T-cell (primary cell): ENCODE measurements at regions not wholly inside any gene's neighbourhood (a gene's known extent, or its start where the extent isn't known, plus 50 kb on each side); places are given as distances from the start of the nearest gene placed in this dataset.

Experiments
- ATAC-seq, 4 experiments: fragments of 200-7000 bp in 3 of 4; fragments of 150-1000 bp in 1 of 4; cut with Tn5 transposase; replicated peaks in 1 of 4; 1 replicate in 3 of 4; 2 replicates in 1 of 4; pipeline ENCODE4 v1.10.0; 2021; ENCODE audit warnings: moderate library complexity in 3 of 4, mild to moderate bottlenecking in 2 of 4, moderate number of reproducible peaks in 1 of 4
- CTCF ChIA-PET, 2 donors: fragments of 300-600 bp; sonication (Branson Sonifier 250); formaldehyde crosslinking; loops; one replicate each; lab custom pipeline; 2022; ENCODE audit warnings: antibody characterized with exemption in 2 of 2; lab: Charles Lee
- POLR2A ChIA-PET, 2 donors: fragments of 300-600 bp; sonication (Branson Sonifier 250); formaldehyde crosslinking; loops; one replicate each; lab custom pipeline; 2022; ENCODE audit warnings: antibody characterized with exemption in 2 of 2; lab: Charles Lee
- DNase-seq, 35 experiments: peaks; one replicate each; pipeline versions ENCODE4 v3.0.0 to v3.0.0-alpha.2; 2013 to 2023
- H3K27ac ChIP-seq: one replicate; pipeline ENCODE4 v1.5.1; 2013; ENCODE audit warnings: low read length
- H3K27me3 ChIP-seq, 2 experiments: replicated peaks in 1 of 2; 1 replicate in 1 of 2; 2 replicates in 1 of 2; pipeline versions ENCODE4 v1.6.1 to v1.7.0; 2013; ENCODE audit warnings: low read length in 1 of 2, mixed read lengths in 1 of 2; ENCODE audit not compliant: control insufficient read depth in 2 of 2, insufficient read depth in 2 of 2; ENCODE audit errors: extremely low read depth in 1 of 2
- H3K36me3 ChIP-seq, 2 donors: 1 replicate in 1 of 2; 2 replicates in 1 of 2; pipeline versions ENCODE4 v1.6.1 to v1.7.0; 2013; ENCODE audit warnings: low read length in 1 of 2; ENCODE audit not compliant: control insufficient read depth in 2 of 2, insufficient read depth in 1 of 2; ENCODE audit errors: extremely low read depth in 1 of 2
- H3K4me1 ChIP-seq, 2 experiments: 1 replicate in 1 of 2; 2 replicates in 1 of 2; pipeline versions ENCODE4 v1.6.1 to v1.7.0; 2013; ENCODE audit warnings: low read length in 2 of 2, mixed read lengths in 1 of 2; ENCODE audit not compliant: insufficient read depth in 2 of 2, control insufficient read depth in 1 of 2; ENCODE audit errors: extremely low read depth in 1 of 2
- H3K4me3 ChIP-seq, 2 donors: 1 replicate in 1 of 2; 2 replicates in 1 of 2; pipeline versions ENCODE4 v1.5.1 to v1.7.0; 2013; ENCODE audit warnings: mild to moderate bottlenecking in 2 of 2, low read length in 1 of 2, moderate library complexity in 1 of 2; ENCODE audit not compliant: control insufficient read depth in 1 of 2; ENCODE audit errors: extremely low read depth in 1 of 2
- H3K9me3 ChIP-seq: 2 replicates; pipeline ENCODE4 v1.7.0; 2013
- H3K27ac Mint-ChIP-seq, 2 donors: one replicate each; pipeline ENCODE4 v1.8.0; 2020 to 2021; ENCODE audit warnings: mild to moderate bottlenecking in 2 of 2, mixed read lengths in 2 of 2
- H3K27me3 Mint-ChIP-seq, 2 donors: one replicate each; pipeline ENCODE4 v1.8.0; 2021 to 2022; ENCODE audit warnings: mixed read lengths in 2 of 2
- H3K36me3 Mint-ChIP-seq: one replicate; pipeline ENCODE4 v1.8.0; 2021; ENCODE audit warnings: mixed read lengths
- H3K4me1 Mint-ChIP-seq, 3 donors: one replicate each; pipeline ENCODE4 v1.8.0; 2020 to 2022; ENCODE audit warnings: mixed read lengths in 3 of 3, mild to moderate bottlenecking in 1 of 3
- H3K4me3 Mint-ChIP-seq, 3 donors: one replicate each; pipeline ENCODE4 v1.8.0; 2020 to 2022; ENCODE audit warnings: mild to moderate bottlenecking in 3 of 3, mixed read lengths in 3 of 3, moderate library complexity in 3 of 3
- H3K9me3 Mint-ChIP-seq, 3 donors: one replicate each; pipeline ENCODE4 v1.8.0; 2020 to 2022; ENCODE audit warnings: mixed read lengths in 3 of 3
- WGBS: methylation state at CpG from one replicate; pipeline ENCODE4 v1.1.5; 2013; ENCODE audit warnings: missing lambda C conversion rate; ENCODE audit not compliant: insufficient coverage; 5-methylcytosine and 5-hydroxymethylcytosine counted together

DNA sequence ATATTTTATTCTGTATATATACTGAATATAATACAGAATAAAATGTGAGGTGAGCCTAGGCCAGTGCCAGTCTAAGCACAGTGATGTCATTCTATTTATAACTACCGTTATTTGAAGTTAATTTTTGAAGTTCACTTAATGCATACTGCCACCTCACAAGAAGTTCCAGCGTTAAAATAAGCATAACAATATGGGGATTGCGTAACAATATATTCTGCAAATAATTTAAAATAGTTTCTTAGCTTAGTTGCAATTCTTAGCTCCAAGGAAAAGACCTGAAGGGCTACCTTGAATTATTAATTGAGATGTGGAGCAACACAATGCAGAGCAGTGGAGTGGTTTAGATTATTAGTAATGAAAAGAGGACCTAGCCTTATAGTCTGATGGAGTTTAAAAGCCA lies 390.5 kb upstream of the ROBO1 start:
- H3K9me3 ChIP-seq, result peaks cover 2% of the 10 kb centered on the region
- no peaks in the 10 kb centered on the region for H3K4me1 Mint-ChIP-seq
- CTCF ChIA-PET, result no interaction called here
- DNase-seq, result no peak
- no peak overlapping the region for H3K4me3 Mint-ChIP-seq
- H3K27ac Mint-ChIP-seq, result no peak overlapping the region
- no peak overlapping the region for H3K27ac ChIP-seq
- no peaks in the 10 kb centered on the region for H3K4me1 ChIP-seq
- no peak overlapping the region for H3K4me3 ChIP-seq
- H3K27me3 Mint-ChIP-seq, result no peaks in the 10 kb centered on the region
- H3K27me3 ChIP-seq, result no peaks in the 10 kb centered on the region
- H3K36me3 ChIP-seq, result no peaks in the 10 kb centered on the region
- H3K36me3 Mint-ChIP-seq, result no peaks in the 10 kb centered on the region
- ATAC-seq, result no peak
- no CpG with 5 or more reads among the region's 3 CpGs for WGBS
- POLR2A ChIA-PET, result no interaction called here
- peaks cover 4 to 18% (median 12%) of the 10 kb centered on the region in 3 donors for H3K9me3 Mint-ChIP-seq

DNA sequence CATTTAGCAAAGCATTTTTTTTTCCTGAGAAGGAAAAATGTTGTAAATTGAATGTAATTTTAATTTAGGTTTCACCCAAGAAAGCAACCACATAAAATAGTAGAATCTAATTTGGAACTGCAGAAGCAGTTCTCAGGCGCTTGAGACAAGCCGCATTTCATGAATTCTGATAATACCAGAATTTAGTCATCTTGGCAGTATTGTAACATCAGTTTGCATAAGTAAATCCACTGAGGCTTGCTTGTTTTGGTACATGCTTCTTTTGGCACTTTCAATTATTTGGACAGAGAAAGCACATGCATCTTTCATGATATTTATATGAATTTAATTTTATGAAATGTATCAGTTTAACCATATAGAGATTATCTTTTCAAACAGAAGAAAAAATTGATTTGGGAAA lies 389.7 kb upstream of the ROBO1 start:
- Mint-ChIP-seq H3K27me3 (no peaks in the 10 kb centered on the region), H3K36me3 (no peaks in the 10 kb centered on the region), H3K27ac (no peak overlapping the region), H3K9me3 (peaks cover 4 to 24% (median 19%) of the 10 kb centered on the region in 3 donors), H3K4me1 (no peaks in the 10 kb centered on the region), H3K4me3 (no peak overlapping the region)
- Histone ChIP-seq H3K9me3 (peaks cover 2% of the 10 kb centered on the region), H3K27ac (no peak overlapping the region), H3K27me3 (no peaks in the 10 kb centered on the region), H3K4me3 (no peak overlapping the region), H3K4me1 (no peaks in the 10 kb centered on the region), H3K36me3 (no peaks in the 10 kb centered on the region)
- no peak for DNase-seq
- ChIA-PET POLR2A (no interaction called here), CTCF (no interaction called here)
- no peak for ATAC-seq
- 100% methylated on average over 1 of the region's 2 CpGs for WGBS

DNA sequence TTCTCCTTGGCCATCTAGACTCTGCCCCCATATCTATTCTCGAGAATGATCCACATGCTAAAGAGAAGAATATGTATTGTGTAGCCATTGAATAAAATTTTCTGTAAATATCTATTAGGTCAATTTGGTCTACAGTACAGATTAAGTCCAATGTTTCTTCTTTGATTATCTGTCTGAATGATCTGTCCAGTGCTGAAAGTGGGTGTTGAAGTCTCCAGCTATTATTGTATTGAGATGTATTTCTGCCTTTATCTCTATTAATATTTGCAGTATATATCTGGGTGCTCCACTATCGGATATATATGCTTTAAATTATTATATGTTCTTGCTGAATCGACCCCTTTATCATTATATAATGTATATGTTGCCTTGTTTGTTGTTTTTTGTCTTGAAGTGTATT lies 384.9 kb upstream of the ROBO1 start:
- Histone ChIP-seq H3K27me3 (no peaks in the 10 kb centered on the region), H3K36me3 (no peaks in the 10 kb centered on the region), H3K9me3 (no peaks in the 10 kb centered on the region), H3K27ac (no peak overlapping the region), H3K4me3 (no peak overlapping the region), H3K4me1 (no peaks in the 10 kb centered on the region)
- H3K27ac Mint-ChIP-seq, result no peak overlapping the region
- ATAC-seq (no peak), DNase-seq (no peak)
- H3K27me3 Mint-ChIP-seq, result no peaks in the 10 kb centered on the region
- POLR2A ChIA-PET, result no interaction called here
- H3K9me3 Mint-ChIP-seq, result peaks cover 8 to 45% (median 44%) of the 10 kb centered on the region in 3 donors
- WGBS, result no CpG with 5 or more reads among the region's 3 CpGs
- H3K36me3 Mint-ChIP-seq, result no peaks in the 10 kb centered on the region
- H3K4me3 Mint-ChIP-seq, result no peak overlapping the region
- no peaks in the 10 kb centered on the region for H3K4me1 Mint-ChIP-seq
- CTCF ChIA-PET, result no interaction called here

DNA sequence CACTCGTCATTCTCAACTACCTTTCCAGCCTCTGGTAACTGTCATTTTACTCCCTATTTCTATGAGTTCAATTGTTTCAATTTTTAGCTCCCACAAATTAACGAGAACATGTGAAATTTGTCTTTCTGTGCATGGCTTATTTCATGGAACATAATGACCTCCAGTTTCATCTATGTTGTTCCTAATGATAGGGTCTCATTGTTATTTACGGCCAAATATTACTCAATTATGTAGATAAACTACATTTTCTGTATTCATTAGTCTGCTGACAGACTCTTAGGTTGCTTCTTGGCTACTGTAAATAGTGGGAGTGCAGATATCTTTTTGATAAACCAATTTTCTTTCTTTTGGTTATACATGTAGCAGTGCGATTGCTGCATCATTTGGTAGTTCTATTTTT lies 374.9 kb upstream of the ROBO1 start:
- Mint-ChIP-seq H3K27me3 (no peaks in the 10 kb centered on the region), H3K4me3 (no peak overlapping the region), H3K9me3 (peaks cover 22 to 47% (median 27%) of the 10 kb centered on the region in 3 donors), H3K27ac (no peak overlapping the region), H3K36me3 (no peaks in the 10 kb centered on the region), H3K4me1 (no peaks in the 10 kb centered on the region)
- no peak for ATAC-seq
- H3K9me3 ChIP-seq, result peaks cover 3% of the 10 kb centered on the region
- no peaks in the 10 kb centered on the region for H3K27me3 ChIP-seq
- WGBS, result no CpG with 5 or more reads among the region's 4 CpGs
- POLR2A ChIA-PET, result no interaction called here
- H3K36me3 ChIP-seq, result no peaks in the 10 kb centered on the region
- no peak overlapping the region for H3K27ac ChIP-seq
- CTCF ChIA-PET, result no interaction called here
- H3K4me3 ChIP-seq, result no peak overlapping the region
- H3K4me1 ChIP-seq, result no peaks in the 10 kb centered on the region
- no peak for DNase-seq

DNA sequence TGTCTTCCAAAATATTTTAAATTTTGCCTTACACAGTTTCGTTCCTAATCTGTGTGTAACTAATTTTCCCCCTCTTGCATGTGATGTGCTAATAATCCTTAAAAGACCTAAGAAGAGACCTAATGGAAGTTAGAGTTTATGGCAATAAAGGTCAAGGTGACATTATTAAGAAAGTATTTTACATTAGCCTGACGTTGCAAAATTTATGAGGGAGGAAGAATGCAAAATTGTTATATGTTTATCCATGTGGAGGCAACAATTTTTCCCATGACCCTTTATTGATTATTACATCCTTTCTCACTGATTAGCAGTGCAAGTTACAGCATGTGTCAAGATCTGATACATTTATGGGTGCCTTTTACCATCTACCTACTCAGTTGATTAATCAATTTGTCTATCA lies 373.8 kb upstream of the ROBO1 start:
- H3K9me3 Mint-ChIP-seq, result peaks cover 30 to 50% (median 35%) of the 10 kb centered on the region in 3 donors
- ChIA-PET CTCF (no interaction called here), POLR2A (no interaction called here)
- H3K27ac Mint-ChIP-seq, result no peak overlapping the region
- Histone ChIP-seq H3K27ac (no peak overlapping the region), H3K4me3 (no peak overlapping the region), H3K36me3 (no peaks in the 10 kb centered on the region), H3K4me1 (no peaks in the 10 kb centered on the region), H3K9me3 (peaks cover 3% of the 10 kb centered on the region), H3K27me3 (no peaks in the 10 kb centered on the region)
- H3K4me3 Mint-ChIP-seq, result no peak overlapping the region
- no peak for ATAC-seq
- no peaks in the 10 kb centered on the region for H3K4me1 Mint-ChIP-seq
- no peaks in the 10 kb centered on the region for H3K36me3 Mint-ChIP-seq
- no CpG with 5 or more reads among the region's 2 CpGs for WGBS
- no peak for DNase-seq
- no peaks in the 10 kb centered on the region for H3K27me3 Mint-ChIP-seq

- Mint-ChIP-seq H3K36me3 (no peaks in the 10 kb centered on the region), H3K27me3 (no peaks in the 10 kb centered on the region), H3K4me1 (no peaks in the 10 kb centered on the region), H3K27ac (no peak overlapping the region), H3K4me3 (no peak overlapping the region), H3K9me3 (peaks cover 13 to 29% (median 15%) of the 10 kb centered on the region in 3 donors)
- Histone ChIP-seq H3K27ac (no peak overlapping the region), H3K9me3 (no peaks in the 10 kb centered on the region), H3K36me3 (no peaks in the 10 kb centered on the region), H3K4me3 (no peak overlapping the region), H3K4me1 (no peaks in the 10 kb centered on the region), H3K27me3 (no peaks in the 10 kb centered on the region)
- ATAC-seq (no peak), DNase-seq (no peak)
- ChIA-PET CTCF (no interaction called here), POLR2A (no interaction called here)
- 83% methylated on average over 2 of the region's 3 CpGs for WGBS
Measured at GRCh38 chr3:80116281-80116680, 348.5 kb upstream of the ROBO1 start.

DNA sequence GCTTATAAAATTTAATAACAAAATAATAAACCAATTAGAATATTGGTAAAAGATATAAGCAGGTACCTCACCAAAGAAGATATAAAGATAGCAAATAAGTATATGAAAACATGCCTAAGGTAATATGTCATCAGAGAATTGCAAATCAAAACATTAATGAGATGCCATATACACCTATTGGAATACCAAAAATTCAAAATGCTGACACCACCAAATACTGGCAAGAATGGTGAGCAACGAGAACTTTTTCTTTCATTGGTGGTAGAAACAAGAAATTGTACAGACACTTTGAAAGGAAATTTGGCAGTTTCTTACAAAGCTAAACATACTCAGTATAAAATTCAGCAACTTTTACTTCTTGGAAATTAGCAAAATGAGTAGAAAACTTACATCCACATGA lies 346.9 kb upstream of the ROBO1 start:
- peaks cover 9 to 22% (median 13%) of the 10 kb centered on the region in 3 donors for H3K9me3 Mint-ChIP-seq
- no peaks in the 10 kb centered on the region for H3K27me3 Mint-ChIP-seq
- no peaks in the 10 kb centered on the region for H3K4me1 ChIP-seq
- H3K27me3 ChIP-seq, result no peaks in the 10 kb centered on the region
- WGBS, result no CpG with 5 or more reads among the region's 1 CpG
- no peak overlapping the region for H3K4me3 Mint-ChIP-seq
- no peaks in the 10 kb centered on the region for H3K4me1 Mint-ChIP-seq
- no peaks in the 10 kb centered on the region for H3K36me3 ChIP-seq
- H3K36me3 Mint-ChIP-seq, result no peaks in the 10 kb centered on the region
- ATAC-seq (no peak), DNase-seq (no peak)
- ChIA-PET POLR2A (interaction anchor here in 1 of 2 donors (0.6 kb wide), 2 partner anchors 10 to 51 kb away, joined by 3 to 6 read pairs; no protein-coding TSS in a partner anchor), CTCF (no interaction called here)
- H3K4me3 ChIP-seq, result no peak overlapping the region
- H3K27ac ChIP-seq, result no peak overlapping the region
- H3K27ac Mint-ChIP-seq, result no peak overlapping the region
- H3K9me3 ChIP-seq, result no peaks in the 10 kb centered on the region
